NCI-H1694 (cell line): ENCODE measurements at regions not wholly inside any gene's neighbourhood (a gene's known extent, or its start where the extent isn't known, plus 50 kb on each side); places are given as distances from the start of the nearest gene placed in this dataset.

Source experiments
- DNase-seq: peaks from one replicate; lab custom pipeline; 2025; lab: John Stamatoyannopoulos, UW

DNA sequence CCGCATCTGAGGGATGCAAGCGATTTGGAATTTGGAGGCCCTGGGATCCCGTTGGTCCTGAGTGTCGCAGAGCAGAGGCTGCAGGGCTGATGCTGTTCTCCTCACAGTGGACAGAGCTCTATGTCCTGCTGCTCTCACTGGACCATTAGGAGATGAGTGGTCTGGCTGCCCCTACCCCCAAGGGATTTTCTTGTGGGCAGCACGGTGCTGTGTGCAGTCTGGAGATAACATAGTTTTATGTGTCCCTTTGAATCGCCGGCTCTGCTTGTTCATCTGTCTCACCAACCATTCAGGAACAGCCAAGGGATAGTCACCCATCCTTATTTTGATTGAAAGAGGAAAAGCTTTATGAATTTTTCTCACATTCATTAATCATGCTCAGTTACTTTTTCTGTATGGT, 49.9 kb downstream of the CHRM3 start:
- no peak for DNase-seq

GRCh38 chr1:239437822-239438221, 51.5 kb downstream of the CHRM3 start:
- DNase-seq: no peak

DNA sequence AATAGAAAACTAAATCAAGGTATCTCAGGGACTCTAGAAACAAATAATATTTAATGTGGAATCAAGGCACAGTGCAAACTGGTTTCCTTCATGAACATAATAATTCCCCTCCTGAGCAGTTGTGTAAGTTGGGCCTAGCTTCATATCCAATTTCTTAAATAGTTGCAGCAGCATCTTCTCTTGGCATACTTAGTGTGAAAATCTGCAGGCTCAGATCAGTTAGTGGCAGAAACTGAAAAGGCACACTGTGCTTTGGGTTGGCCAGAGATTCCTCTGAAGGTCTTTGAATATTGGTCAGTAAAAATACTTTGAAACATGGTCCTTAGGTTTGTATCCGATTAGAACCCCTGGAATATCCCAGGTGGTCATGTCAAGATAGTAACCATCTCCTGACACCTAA, 52.5 kb downstream of the CHRM3 start:
- DNase-seq: no peak

- no peak for DNase-seq
These were observed 57.0 kb downstream of the CHRM3 start for GRCh38 chr1:239443361-239443760.

GRCh38 chr1:239446611-239447010, 60.2 kb downstream of the CHRM3 start:
- DNase-seq: no peak

DNA sequence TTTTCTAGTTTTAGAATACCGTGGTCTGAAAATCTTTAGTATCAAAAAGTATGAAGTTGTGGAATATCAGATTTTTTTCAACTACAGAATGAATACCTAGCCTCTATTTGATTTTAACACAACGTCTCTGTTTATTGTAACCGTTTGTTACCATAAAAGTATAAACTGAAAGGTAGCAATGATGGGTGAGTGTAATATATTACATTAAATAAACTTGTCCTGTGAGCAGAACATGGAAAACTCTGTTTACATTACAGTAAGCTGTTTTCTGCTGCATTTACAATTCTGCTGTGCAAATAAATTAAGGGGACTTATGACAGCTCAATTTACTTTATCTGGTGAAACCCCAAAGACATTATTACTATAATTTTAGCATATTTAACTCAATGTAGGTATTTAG, 62.5 kb downstream of the CHRM3 start:
- DNase-seq: no peak

GRCh38 chr1:239455743-239456142, 69.4 kb downstream of the CHRM3 start:
- DNase-seq: no peak

DNA sequence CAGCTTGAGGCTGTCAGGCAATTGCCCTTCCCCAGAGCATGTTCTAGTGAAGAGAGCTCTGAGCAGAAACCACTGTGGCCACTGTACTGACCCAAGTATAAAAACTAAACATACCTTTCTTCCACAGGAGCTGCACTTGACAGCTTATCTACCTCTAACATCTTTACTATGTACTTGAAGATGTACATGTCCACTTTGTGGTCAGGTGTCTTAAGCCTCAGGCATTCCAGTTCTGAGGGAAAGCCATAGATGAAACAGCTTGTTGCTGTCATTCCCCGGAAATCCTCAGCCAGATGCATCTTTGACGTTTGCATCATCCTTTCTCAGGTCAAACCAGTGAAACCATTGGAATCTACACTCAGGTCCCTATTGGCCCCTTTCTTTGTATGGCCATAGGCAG, 70.4 kb downstream of the CHRM3 start:
- DNase-seq: no peak

DNA sequence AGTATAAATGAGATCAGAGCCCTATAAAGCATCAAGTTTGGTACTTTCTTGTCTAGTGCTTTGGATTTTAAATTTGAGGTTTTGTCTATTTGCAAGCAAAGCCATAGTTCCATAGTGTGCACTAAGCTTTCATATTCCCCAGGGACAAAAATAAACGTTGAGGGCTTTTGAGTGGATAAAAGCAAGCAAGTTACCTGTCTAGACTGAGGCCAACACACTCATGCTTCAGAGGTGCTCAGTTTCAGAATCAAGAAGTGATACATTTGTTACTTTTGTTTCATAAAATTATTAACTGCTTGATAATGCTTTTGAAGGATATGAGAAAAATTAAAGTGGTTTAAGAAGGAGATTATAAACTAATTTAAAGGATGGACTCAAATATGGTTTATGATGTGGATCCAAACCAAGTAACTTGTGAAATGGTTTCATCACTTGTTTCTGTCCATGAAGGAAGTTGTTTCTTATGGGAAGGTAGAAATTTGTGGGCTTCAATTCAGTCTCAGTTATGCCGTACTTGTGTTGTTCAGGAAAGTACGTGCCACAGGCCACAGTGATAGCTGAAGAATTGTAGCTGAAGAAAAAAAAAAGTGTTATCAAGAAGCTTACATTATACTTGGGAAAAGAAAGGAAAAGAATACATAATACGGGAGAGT, 71.2 kb downstream of the CHRM3 start:
- no peak for DNase-seq

GRCh38 chr1:239458144-239458500, 71.8 kb downstream of the CHRM3 start:
- no peak for DNase-seq

GRCh38 chr1:239467730-239468129, 81.4 kb downstream of the CHRM3 start:
- DNase-seq: no peak

- no peak for DNase-seq
These were observed 91.7 kb downstream of the CHRM3 start for GRCh38 chr1:239478069-239478468.

DNA sequence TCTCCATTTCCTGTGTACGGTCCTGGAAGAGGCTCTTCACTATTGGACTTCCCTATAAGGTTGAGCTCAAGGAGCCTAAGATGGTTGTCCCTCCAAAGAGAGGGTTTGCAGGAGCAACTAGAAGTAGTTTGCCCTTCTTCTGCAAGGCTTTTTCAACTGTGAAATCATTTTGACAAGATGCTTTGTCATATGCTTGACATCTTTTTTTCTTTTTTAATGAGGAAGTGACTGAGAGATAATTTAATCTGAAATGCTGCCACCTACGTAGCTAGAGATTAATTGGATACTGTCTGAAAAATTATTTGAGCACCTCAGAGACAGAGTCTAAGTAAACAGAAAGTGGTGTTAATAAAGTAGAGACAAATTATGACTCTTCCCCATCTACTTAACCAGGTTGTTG, 97.0 kb downstream of the CHRM3 start:
- no peak for DNase-seq

DNA sequence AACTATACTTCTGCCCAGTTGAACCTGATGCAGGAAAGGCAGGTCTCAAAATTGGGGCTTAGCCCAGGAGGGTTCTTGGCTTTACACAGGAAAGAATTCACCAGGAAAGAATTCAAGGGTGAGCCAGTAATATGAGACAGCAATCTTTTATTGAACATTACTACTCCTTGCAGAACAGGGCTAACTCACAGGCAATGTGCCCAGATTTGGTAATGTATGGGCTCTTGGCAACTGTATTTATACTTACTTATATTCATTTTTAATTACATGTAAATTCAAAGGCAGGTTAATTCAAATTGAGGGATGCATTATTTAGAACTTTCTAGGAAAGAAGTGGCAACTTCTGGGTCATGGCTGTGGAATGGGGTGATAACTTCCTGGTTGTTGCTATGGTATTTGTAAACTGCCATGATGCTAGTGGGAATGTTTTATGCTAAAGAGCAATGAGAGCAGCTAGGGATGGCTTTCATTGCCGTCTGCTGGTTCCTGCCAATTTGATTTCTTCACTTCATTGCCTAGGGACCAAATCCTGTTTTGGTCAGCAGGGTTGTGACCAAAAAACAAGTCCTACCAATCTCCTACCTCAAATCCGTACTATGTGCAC, 107.5 kb downstream of the CHRM3 start:
- no peak for DNase-seq

GRCh38 chr1:239505094-239505493, 118.7 kb downstream of the CHRM3 start:
- DNase-seq: no peak

DNA sequence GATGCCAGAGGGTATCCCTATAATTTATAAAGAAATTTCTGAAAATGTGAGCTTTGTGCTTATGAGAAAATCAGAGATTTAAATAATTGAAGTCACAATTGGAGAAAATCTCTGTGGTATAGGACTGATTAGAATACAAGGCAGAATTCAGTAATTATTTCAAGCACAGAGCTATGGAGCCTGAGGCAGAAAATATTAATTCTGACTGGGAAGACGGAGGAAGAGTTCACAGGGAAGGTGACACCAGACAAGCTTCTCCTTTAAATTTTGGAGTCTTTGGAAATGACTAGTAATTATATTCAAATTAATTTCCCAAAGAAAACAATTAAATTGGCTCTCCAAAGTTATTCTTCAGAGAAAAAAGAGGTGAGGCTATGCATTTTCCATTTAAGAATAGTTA, 121.5 kb downstream of the CHRM3 start:
- no peak for DNase-seq

- DNase-seq: no peak
These were observed 125.5 kb downstream of the CHRM3 start for GRCh38 chr1:239511875-239512274.

DNA sequence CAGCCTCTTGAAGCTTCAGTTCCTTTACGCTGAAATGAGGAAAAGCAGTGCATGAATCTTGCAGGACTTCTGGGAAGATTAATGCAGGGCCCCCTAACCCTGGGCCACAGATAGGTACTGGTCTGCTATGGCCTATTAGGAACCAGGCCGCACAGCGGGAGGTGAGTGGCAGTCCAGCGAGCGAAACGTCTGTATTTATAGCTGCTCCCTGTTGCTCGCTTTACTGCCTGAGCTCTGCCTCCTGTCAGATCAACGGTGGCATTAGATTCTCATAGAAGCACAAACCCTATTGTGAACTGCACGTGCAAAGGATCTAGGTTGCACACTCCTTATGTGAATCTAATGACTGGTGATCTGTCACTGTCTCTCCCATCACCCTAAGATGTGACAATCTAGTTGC, 130.2 kb downstream of the CHRM3 start:
- DNase-seq: no peak

DNA sequence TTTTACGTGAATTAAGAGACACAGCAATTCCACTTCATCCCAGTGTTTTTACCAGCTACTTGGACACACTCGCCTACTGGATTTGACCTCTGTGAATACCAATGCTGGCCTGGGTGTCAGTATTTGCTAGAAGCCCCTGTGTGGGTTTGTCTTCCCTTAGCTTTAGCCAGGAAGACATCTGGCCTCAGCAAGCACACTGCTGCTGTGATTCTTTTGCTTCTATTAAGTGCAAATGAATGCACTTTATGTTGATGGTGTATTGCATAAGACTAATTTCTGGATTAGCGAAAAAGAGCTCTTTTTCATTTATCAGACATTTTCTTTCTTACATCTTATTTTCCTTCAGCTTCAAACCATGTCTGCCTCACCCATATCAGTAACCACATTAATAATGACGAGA, 140.0 kb downstream of the CHRM3 start:
- no peak for DNase-seq

- DNase-seq: no peak
These were observed 140.8 kb downstream of the CHRM3 start for GRCh38 chr1:239527051-239527693.

DNA sequence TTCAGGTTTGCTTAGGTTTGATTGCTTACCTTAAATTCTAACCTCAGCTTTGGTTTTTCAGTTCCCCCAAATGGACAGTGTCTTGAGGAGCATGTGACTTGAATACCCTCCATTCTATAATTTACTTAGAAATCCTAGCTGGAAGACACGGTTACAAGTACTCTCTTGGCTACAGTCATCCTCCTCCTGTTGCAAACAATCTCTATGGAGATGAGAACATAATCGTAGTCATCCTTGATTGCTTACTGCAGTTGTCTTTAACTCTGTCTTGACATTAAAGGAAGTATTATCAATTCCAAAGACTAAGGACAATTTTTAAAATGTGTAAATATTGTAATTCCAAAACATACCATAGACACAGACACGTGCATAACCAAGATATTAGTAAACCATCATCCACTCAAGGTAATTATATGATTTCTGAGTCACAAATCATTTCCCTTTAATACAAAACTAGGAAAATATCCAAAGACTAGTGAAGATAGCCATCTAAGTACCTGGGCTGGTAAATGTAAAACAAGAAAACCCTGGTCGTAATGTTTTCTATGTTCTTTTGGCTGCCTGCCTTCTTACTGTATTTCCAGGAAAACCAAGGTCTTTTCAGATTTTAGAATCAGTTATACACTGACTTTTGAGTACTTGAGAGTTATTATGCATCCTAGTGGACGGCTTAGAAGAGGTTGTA, 149.9 kb downstream of the CHRM3 start:
- DNase-seq: no peak

GRCh38 chr1:239537795-239538194, 151.4 kb downstream of the CHRM3 start:
- no peak for DNase-seq
